HEK293 (cell line): ENCODE measurements at regions not wholly inside any gene's neighbourhood (a gene's known extent, or its start where the extent isn't known, plus 50 kb on each side); places are given as distances from the start of the nearest gene placed in this dataset.

Experiments used
- BCL11A ChIP-seq: fragments of 450-650 bp; formaldehyde crosslinking; IDR thresholded peaks from 2 replicates; pipeline ENCODE4 v1.5.1; 2016; ENCODE audit warnings: low read depth, missing biosample characterization, missing genetic modification characterization
- EGR2 ChIP-seq: fragments of 450-650 bp; formaldehyde crosslinking; IDR thresholded peaks from 2 replicates; pipeline ENCODE4 v1.5.1; 2016; ENCODE audit warnings: low read depth, missing biosample characterization, missing genetic modification characterization
- KLF7 ChIP-seq: fragments of 450-650 bp; formaldehyde crosslinking; IDR thresholded peaks from 2 replicates; pipeline ENCODE4 v1.5.1; 2016; ENCODE audit warnings: missing biosample characterization, missing genetic modification characterization, borderline replicate concordance
- MZF1 ChIP-seq: fragments of 450-650 bp; formaldehyde crosslinking; IDR thresholded peaks from 2 replicates; pipeline ENCODE4 v1.5.1; 2017; ENCODE audit warnings: missing biosample characterization, missing genetic modification characterization, borderline replicate concordance
- PRDM10 ChIP-seq: fragments of 450-650 bp; formaldehyde crosslinking; IDR thresholded peaks from 2 replicates; pipeline ENCODE4 v1.5.1; 2016; ENCODE audit warnings: missing biosample characterization, missing genetic modification characterization
- SCRT1 ChIP-seq: fragments of 450-650 bp; formaldehyde crosslinking; IDR thresholded peaks from 2 replicates; pipeline ENCODE4 v1.5.1; 2016; ENCODE audit warnings: missing biosample characterization, missing genetic modification characterization, borderline replicate concordance
- SP2 ChIP-seq: fragments of 450-650 bp; formaldehyde crosslinking; IDR thresholded peaks from 2 replicates; pipeline ENCODE4 v1.5.1; 2016; ENCODE audit warnings: missing biosample characterization, missing genetic modification characterization
- SP3 ChIP-seq: fragments of 450-650 bp; formaldehyde crosslinking; IDR thresholded peaks from 2 replicates; pipeline ENCODE4 v1.5.1; 2016; ENCODE audit warnings: missing biosample characterization, missing genetic modification characterization
- ZBTB10 ChIP-seq: fragments of 450-650 bp; formaldehyde crosslinking; IDR thresholded peaks from 2 replicates; pipeline ENCODE4 v1.5.1; 2016; ENCODE audit warnings: missing biosample characterization, missing genetic modification characterization
- ZBTB20 ChIP-seq: fragments of 450-650 bp; formaldehyde crosslinking; IDR thresholded peaks from 2 replicates; pipeline ENCODE4 v1.5.1; 2016; ENCODE audit warnings: missing biosample characterization, missing genetic modification characterization
- ZBTB8A ChIP-seq: fragments of 450-650 bp; formaldehyde crosslinking; IDR thresholded peaks from 2 replicates; pipeline ENCODE4 v1.5.1; 2016; ENCODE audit warnings: missing biosample characterization, missing genetic modification characterization
- ZEB2 ChIP-seq: fragments of 450-650 bp; formaldehyde crosslinking; IDR thresholded peaks from 2 replicates; pipeline ENCODE4 v1.5.1; 2016; ENCODE audit warnings: missing biosample characterization, missing genetic modification characterization
- ZNF175 ChIP-seq: fragments of 450-650 bp; formaldehyde crosslinking; IDR thresholded peaks from 2 replicates; pipeline ENCODE4 v1.5.1; 2016; ENCODE audit warnings: missing biosample characterization, missing genetic modification characterization
- ZNF2 ChIP-seq: fragments of 450-650 bp; formaldehyde crosslinking; IDR thresholded peaks from 2 replicates; pipeline ENCODE4 v1.5.1; 2016; ENCODE audit warnings: missing biosample characterization, missing genetic modification characterization
- ZNF350 ChIP-seq: fragments of 450-650 bp; formaldehyde crosslinking; IDR thresholded peaks from 2 replicates; pipeline ENCODE4 v1.5.0; 2017; ENCODE audit warnings: missing biosample characterization, mild to moderate bottlenecking, missing genetic modification characterization
- ZNF391 ChIP-seq: fragments of 450-650 bp; formaldehyde crosslinking; IDR thresholded peaks from 2 replicates; pipeline ENCODE4 v1.5.1; 2016; ENCODE audit warnings: low read depth, missing biosample characterization, missing genetic modification characterization, borderline replicate concordance
- ZNF843 ChIP-seq: fragments of 450-650 bp; formaldehyde crosslinking; IDR thresholded peaks from 2 replicates; pipeline ENCODE4 v1.5.1; 2016; ENCODE audit warnings: missing biosample characterization, missing genetic modification characterization
- ZSCAN30 ChIP-seq: fragments of 450-650 bp; IDR thresholded peaks from 2 replicates; pipeline ENCODE4 v1.5.1; 2018; ENCODE audit warnings: missing biosample characterization, mild to moderate bottlenecking, missing genetic modification characterization, moderate library complexity
- ZXDB ChIP-seq: fragments of 450-650 bp; formaldehyde crosslinking; IDR thresholded peaks from 2 replicates; pipeline ENCODE4 v1.5.1; 2016; ENCODE audit warnings: missing biosample characterization, missing genetic modification characterization
- TF ChIP-seq, protein P1 (sequence below): fragments of 450-650 bp; formaldehyde crosslinking; IDR thresholded peaks from 2 replicates; pipeline ENCODE4 v1.5.1; 2016; ENCODE audit warnings: missing biosample characterization, missing genetic modification characterization
- TF ChIP-seq, protein P2 (sequence below): fragments of 450-650 bp; formaldehyde crosslinking; IDR thresholded peaks from 2 replicates; pipeline ENCODE4 v1.5.1; 2017; ENCODE audit warnings: missing biosample characterization, missing genetic modification characterization
- TF ChIP-seq, protein P3 (sequence below): fragments of 450-650 bp; formaldehyde crosslinking; IDR thresholded peaks from 2 replicates; pipeline ENCODE4 v1.5.1; 2016; ENCODE audit warnings: missing biosample characterization, missing genetic modification characterization

DNA sequence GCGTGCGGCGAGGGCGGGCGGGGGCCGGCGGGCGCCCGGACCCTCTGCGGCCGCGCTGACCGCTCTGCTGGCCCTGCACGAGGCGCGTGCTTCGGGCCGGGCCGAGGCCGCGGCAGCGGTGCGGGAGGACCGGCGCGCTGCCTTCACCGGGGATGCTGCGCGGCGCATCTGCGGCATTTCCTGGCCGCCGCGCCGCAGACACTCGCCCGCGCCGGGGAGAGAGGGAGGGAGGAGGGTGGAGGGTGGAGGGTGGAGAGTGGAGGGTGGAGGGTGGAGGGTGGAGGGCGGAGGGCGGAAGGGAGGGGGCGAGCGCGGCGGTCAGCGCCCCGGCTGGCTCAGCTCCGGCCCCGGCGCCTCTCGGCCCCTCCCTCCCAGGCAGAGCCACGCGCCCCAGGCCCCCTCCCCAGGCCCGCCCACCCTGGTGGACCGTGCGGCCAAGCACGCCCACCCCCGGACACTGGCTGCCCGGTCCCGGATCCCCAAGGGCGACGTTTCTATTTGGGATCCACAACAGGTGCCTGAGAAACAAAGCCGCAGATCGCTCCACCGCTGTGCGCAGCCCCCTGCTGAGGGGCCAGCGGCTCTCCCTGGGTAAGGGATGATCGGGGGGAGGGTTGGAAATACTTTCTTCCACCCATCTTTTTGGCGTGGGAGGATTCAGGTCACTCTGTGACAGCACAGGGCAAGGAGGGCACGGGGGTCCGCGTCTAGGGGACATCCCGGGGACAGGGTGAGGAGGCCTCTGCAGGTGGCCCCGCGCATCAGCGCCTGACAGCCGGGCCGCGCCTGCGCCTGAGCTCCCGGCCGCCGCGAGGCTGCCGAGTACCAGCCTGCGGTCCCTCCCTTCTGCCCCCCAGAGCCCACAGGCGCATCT is 111.2 kb upstream of the BEND6 start (continued):
- TF ChIP-seq, protein P1, sequence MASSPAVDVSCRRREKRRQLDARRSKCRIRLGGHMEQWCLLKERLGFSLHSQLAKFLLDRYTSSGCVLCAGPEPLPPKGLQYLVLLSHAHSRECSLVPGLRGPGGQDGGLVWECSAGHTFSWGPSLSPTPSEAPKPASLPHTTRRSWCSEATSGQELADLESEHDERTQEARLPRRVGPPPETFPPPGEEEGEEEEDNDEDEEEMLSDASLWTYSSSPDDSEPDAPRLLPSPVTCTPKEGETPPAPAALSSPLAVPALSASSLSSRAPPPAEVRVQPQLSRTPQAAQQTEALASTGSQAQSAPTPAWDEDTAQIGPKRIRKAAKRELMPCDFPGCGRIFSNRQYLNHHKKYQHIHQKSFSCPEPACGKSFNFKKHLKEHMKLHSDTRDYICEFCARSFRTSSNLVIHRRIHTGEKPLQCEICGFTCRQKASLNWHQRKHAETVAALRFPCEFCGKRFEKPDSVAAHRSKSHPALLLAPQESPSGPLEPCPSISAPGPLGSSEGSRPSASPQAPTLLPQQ (tag by site-specific recombination) = peak; percentile 65; the same call in 1 of the 2 replicates
- TF ChIP-seq KLF7 (tag by site-specific recombination) (peak; percentile 100), ZEB2 (tag by site-specific recombination) (peak; percentile 96), ZXDB (tag by site-specific recombination) (peak; percentile 93), EGR2 (0 out of 2 replicates have a peak, but pooled peaks have one; percentile 31), ZBTB10 (tag by site-specific recombination) (peak; percentile 79), ZNF175 (no peak), ZSCAN30 (peak; percentile 82; the same call in 1 of the 2 replicates), BCL11A (tag by site-specific recombination) (0 out of 2 replicates have a peak, but pooled peaks have one; percentile 67), PRDM10 (peak; percentile 62), SP3 (peak; percentile 28; the same call in 1 of the 2 replicates), ZBTB8A (tag by site-specific recombination) (peak; percentile 95), MZF1 (0 out of 2 replicates have a peak, but pooled peaks have one; percentile 34), ZNF2 (tag by site-specific recombination) (peak; percentile 64; the same call in 1 of the 2 replicates), SP2 (tag by site-specific recombination) (peak; percentile 32), ZNF350 (tag by site-specific recombination) (no peak), ZBTB20 (tag by site-specific recombination) (peak; percentile 76), SCRT1 (tag by site-specific recombination) (peak; percentile 86), ZNF843 (tag by site-specific recombination) (peak; percentile 50; the same call in 1 of the 2 replicates), ZNF391 (peak; percentile 39; the same call in 1 of the 2 replicates)
- TF ChIP-seq, protein P2, sequence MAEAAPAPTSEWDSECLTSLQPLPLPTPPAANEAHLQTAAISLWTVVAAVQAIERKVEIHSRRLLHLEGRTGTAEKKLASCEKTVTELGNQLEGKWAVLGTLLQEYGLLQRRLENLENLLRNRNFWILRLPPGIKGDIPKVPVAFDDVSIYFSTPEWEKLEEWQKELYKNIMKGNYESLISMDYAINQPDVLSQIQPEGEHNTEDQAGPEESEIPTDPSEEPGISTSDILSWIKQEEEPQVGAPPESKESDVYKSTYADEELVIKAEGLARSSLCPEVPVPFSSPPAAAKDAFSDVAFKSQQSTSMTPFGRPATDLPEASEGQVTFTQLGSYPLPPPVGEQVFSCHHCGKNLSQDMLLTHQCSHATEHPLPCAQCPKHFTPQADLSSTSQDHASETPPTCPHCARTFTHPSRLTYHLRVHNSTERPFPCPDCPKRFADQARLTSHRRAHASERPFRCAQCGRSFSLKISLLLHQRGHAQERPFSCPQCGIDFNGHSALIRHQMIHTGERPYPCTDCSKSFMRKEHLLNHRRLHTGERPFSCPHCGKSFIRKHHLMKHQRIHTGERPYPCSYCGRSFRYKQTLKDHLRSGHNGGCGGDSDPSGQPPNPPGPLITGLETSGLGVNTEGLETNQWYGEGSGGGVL (tag by site-specific recombination) = peak; percentile 61; the same call in 1 of the 2 replicates
- TF ChIP-seq, protein P3, sequence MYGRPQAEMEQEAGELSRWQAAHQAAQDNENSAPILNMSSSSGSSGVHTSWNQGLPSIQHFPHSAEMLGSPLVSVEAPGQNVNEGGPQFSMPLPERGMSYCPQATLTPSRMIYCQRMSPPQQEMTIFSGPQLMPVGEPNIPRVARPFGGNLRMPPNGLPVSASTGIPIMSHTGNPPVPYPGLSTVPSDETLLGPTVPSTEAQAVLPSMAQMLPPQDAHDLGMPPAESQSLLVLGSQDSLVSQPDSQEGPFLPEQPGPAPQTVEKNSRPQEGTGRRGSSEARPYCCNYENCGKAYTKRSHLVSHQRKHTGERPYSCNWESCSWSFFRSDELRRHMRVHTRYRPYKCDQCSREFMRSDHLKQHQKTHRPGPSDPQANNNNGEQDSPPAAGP (tag by site-specific recombination) = peak; percentile 62
